ENCODE measurements at regions not wholly inside any gene's neighbourhood (a gene's known extent, or its start where the extent isn't known, plus 50 kb on each side); places are given as distances from the start of the nearest gene placed in this dataset.

- TF ChIP-seq PRDM10 (tag by site-specific recombination; IDR thresholded peaks at IDR 0.05) (no peak), ZFP41 (tag by site-specific recombination; IDR thresholded peaks at IDR 0.05; ENCODE audit: borderline replicate concordance) (no peak), CTCF (tag by site-specific recombination; IDR thresholded peaks at IDR 0.05) (no peak), ZBTB48 (tag by site-specific recombination; IDR thresholded peaks at IDR 0.05) (no peak)
These were observed 180.5 kb downstream of the PCSK1 start for GRCh38 chr5:96252596-96252995.
